BE2C (cell line): ENCODE measurements at regions not wholly inside any gene's neighbourhood (a gene's known extent, or its start where the extent isn't known, plus 50 kb on each side); places are given as distances from the start of the nearest gene placed in this dataset.
A peak's percentile ranks its signal among the peaks of the same experiment; 100 is the strongest.
"Not testable (repeated sequence)": the region's sequence is repeated elsewhere in the genome, so short reads cannot be mapped to it uniquely, and the experiment has no call there.

Source experiments
- DNase-seq: peaks from one replicate; pipeline ENCODE4 v3.0.0-alpha.2; 2020
- H3K27me3 ChIP-seq: fragments of 250-450 bp; sonication (Bioruptor Pico); 2 replicates; pipeline ENCODE4 v1.5.1; 2020; ENCODE audit warnings: mild to moderate bottlenecking
- H3K36me3 ChIP-seq: fragments of 250-450 bp; sonication (Bioruptor Pico); 2 replicates; pipeline ENCODE4 v1.5.1; 2020; ENCODE audit warnings: mild to moderate bottlenecking
- H3K4me1 ChIP-seq: fragments of 250-450 bp; sonication (Bioruptor Pico); 2 replicates; pipeline ENCODE4 v1.5.1; 2020
- H3K4me3 ChIP-seq: 2 replicates; pipeline ENCODE4 v1.5.1; 2011; ENCODE audit warnings: low read depth, low read length
- H3K9me3 ChIP-seq: fragments of 250-450 bp; sonication (Bioruptor Pico); 2 replicates; pipeline ENCODE4 v1.5.1; 2020
- TF ChIP-seq, protein P1 (sequence below): IDR thresholded peaks from 2 replicates; pipeline ENCODE4 v1.5.1; 2012; ENCODE audit warnings: mild to moderate bottlenecking, low read depth, low read length

DNA sequence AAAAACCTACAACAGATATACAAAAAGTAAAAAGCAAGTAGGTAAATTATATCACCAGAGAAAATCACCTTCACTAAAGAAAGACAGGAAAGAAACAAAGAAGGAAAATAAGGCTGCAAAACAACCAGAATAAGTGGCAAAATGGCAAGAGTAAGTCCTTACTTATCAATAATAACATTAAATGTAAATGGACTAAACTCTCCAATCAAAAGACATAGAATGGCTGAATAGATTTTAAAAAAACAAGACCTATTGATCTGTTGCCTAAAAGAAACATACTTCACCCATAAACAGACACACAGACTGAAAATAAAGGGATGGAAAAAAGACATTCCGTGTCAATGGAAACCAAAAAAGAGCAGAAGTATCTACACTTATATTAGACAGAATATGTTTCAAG lies 695.7 kb upstream of the FAT3 start:
- Histone ChIP-seq H3K4me1 (no peaks in the 10 kb centered on the region), H3K9me3 (no peaks in the 10 kb centered on the region), H3K36me3 (no peaks in the 10 kb centered on the region), H3K27me3 (no peaks in the 10 kb centered on the region), H3K4me3 (no peak overlapping the region)
- TF ChIP-seq, protein P1, sequence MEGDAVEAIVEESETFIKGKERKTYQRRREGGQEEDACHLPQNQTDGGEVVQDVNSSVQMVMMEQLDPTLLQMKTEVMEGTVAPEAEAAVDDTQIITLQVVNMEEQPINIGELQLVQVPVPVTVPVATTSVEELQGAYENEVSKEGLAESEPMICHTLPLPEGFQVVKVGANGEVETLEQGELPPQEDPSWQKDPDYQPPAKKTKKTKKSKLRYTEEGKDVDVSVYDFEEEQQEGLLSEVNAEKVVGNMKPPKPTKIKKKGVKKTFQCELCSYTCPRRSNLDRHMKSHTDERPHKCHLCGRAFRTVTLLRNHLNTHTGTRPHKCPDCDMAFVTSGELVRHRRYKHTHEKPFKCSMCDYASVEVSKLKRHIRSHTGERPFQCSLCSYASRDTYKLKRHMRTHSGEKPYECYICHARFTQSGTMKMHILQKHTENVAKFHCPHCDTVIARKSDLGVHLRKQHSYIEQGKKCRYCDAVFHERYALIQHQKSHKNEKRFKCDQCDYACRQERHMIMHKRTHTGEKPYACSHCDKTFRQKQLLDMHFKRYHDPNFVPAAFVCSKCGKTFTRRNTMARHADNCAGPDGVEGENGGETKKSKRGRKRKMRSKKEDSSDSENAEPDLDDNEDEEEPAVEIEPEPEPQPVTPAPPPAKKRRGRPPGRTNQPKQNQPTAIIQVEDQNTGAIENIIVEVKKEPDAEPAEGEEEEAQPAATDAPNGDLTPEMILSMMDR: no peak
- DNase-seq: no peak

DNA sequence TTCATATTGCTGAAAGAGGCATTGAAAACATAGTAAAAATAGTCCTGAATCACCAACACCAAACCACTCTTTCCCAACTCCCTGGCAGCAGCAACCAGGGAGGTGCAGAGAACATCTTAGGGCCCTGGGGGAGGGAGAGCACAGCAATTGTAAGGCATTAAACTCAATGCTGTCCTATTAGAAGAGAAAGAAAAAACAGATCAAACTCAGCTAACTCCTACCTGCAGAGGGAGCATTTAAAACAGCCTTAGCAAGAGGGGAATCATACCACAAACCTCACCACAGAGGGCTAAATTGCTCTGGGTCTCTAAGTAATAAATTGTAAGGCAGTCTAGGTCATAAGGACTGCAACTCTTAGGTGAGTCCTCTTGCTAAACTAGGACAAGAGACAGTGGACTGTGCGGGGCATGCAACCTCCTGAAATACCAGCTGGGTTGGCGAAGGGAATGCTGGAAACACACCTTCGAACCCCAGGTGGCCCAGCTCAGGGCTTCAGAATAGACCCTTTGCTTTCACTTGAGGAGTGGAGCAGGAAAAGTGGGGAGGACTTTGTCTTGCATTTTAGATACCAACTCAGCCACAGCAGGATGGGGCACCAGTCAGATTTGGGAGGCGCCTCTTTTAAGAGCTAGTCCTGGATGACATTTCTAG lies 697.1 kb upstream of the FAT3 start:
- Histone ChIP-seq H3K4me3 (no peak overlapping the region), H3K36me3 (no peaks in the 10 kb centered on the region), H3K9me3 (no peaks in the 10 kb centered on the region), H3K4me1 (no peaks in the 10 kb centered on the region), H3K27me3 (no peaks in the 10 kb centered on the region)
- no peak for DNase-seq
- TF ChIP-seq, protein P1: peak; percentile 25

DNA sequence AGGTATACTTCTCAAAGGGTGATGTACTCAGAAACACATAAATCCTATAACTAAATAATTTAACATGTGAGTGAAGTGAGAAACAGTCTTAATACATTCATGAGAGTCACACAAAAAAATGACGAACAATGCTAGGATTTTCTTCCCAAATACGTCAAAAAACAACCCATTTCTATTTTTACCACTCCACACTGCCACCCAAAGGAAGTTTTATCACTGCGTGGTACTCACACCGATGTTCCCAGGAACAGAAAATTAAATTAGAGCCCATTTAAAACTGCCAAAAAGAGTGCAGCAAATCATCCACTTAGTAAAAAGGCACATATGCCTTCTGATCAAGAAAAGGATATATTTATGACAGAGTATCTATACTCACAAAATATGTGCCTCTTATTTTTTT lies 710.9 kb upstream of the FAT3 start:
- TF ChIP-seq, protein P1: peak; percentile 60
- Histone ChIP-seq H3K4me3 (no peak overlapping the region), H3K9me3 (no peaks in the 10 kb centered on the region), H3K36me3 (no peaks in the 10 kb centered on the region), H3K27me3 (no peaks in the 10 kb centered on the region), H3K4me1 (peaks cover 17% of the 10 kb centered on the region; the same call in 1 of the 2 replicates)
- DNase-seq: no peak

DNA sequence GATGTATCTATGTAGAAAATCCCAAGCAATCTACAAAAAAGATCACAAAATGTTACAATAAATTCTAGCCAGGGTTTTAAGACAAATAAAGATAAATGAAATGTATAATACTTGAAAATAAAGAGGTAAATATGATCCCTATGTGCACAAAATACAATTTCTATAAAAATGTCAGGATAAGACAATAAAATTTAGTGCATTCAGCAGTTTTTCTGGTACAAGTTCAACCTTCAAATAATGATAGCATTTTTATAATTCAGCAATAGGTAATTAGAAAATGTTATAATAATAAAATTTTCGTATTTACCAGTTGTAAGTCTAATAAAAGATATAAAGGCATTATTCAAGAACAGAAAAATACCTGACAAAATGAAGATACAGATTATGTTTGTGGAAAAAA lies 726.8 kb upstream of the FAT3 start:
- H3K9me3 ChIP-seq: no peaks in the 10 kb centered on the region
- no peaks in the 10 kb centered on the region for H3K36me3 ChIP-seq
- H3K27me3 ChIP-seq: no peaks in the 10 kb centered on the region
- no peaks in the 10 kb centered on the region for H3K4me1 ChIP-seq
- H3K4me3 ChIP-seq: no peak overlapping the region
- TF ChIP-seq, protein P1: no peak
- DNase-seq: no peak

DNA sequence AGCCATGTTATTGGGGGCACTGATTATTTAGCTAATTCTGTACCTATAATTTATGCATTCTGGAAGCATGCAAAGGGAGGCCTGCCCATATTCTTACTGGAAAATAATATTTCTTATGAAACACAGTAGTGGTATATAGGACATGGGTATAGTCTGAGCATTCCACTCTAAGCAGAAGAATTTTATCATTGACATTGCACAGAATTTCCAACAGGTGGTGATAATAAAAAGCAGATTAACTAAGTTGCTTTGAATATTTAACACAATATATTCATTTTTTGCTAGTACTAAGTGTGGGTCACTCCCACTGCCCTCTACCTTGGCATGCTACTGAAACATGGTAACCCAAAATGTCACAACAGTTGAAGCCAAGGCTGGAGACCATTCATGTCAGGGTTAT lies 728.8 kb upstream of the FAT3 start:
- no peak for DNase-seq
- Histone ChIP-seq H3K4me3 (no peak overlapping the region), H3K36me3 (no peaks in the 10 kb centered on the region), H3K9me3 (no peaks in the 10 kb centered on the region), H3K4me1 (no peaks in the 10 kb centered on the region), H3K27me3 (no peaks in the 10 kb centered on the region)
- TF ChIP-seq, protein P1: no peak; the same call in 1 of the 2 replicates

DNA sequence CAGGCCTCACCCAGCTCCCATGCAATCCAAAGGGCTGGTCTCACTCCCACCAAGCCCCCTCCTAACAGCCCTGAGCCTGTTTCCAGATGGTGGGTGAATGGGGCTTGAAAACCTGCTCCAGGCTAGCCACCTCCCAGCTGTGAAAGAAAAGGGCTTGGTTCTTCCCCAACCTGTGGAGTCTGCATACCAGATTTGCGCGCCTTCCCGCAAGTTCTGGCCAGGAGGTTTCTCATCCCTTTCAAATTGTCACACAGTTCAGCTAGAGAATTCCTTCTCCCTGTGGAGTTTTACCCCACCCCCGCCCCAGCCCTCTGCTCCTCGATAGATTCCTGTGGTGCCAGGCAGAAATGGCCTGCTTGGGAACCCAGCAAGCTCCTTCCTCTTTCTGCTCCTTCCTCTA lies 734.6 kb upstream of the FAT3 start:
- no peak for DNase-seq
- Histone ChIP-seq H3K4me1 (no peaks in the 10 kb centered on the region), H3K9me3 (no peaks in the 10 kb centered on the region; the same call in 1 of the 2 replicates), H3K4me3 (no peak overlapping the region), H3K36me3 (no peaks in the 10 kb centered on the region), H3K27me3 (no peaks in the 10 kb centered on the region)
- TF ChIP-seq, protein P1: no peak

DNA sequence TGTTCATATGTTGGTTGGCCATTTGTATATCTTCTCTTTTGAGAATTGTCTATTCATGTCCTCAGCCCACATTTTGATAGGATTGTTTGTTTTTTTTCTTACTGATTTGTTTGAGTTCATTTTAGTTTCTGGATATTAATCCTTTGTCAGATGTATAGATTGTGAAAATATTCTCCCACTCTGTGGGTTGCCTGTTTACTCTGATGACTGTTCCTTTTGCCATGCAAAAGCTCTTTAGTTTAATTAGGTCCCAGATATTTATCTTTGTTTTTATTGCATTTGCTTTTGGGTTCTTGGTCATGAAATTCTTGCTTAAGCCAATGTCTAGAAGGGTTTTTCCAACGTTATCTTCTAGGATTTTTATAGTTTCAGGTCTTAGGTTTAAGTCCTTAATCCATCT lies 740.7 kb upstream of the FAT3 start:
- not testable (repeated sequence) for H3K4me1 ChIP-seq, H3K27me3 ChIP-seq

DNA sequence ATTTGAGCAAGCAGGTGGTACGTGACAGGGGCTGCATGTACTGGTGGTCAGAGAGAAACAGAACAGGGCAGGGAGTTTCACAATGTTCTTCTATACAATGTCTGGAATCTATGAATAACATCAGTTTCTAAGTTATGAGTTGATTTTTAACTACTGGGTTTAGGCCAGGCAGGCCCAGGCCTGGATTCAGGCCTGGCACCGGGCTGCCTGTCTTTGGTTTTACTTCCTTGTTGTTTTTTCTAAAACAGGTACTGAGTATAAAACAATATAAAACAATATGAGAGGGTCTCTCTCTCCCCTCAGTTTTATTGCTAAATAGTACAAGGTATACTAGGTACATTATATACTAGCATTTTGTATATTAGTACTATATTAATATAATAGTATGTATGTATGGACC lies 742.7 kb upstream of the FAT3 start:
- not testable (repeated sequence) for H3K9me3 ChIP-seq, H3K36me3 ChIP-seq, DNase-seq, H3K27me3 ChIP-seq, H3K4me3 ChIP-seq, H3K4me1 ChIP-seq

More for the DNA sequence above, 740.7 kb upstream of the FAT3 start:
- DNase-seq, H3K9me3 ChIP-seq, H3K4me3 ChIP-seq, H3K36me3 ChIP-seq: not testable (repeated sequence)
